GM23338 (cell line): ENCODE measurements at regions not wholly inside any gene's neighbourhood (a gene's known extent, or its start where the extent isn't known, plus 50 kb on each side); places are given as distances from the start of the nearest gene placed in this dataset.

Source experiments
- ATAC-seq: fragments of 200-7000 bp; cut with Tn5 transposase; 3 replicates; pipeline ENCODE4 v1.9.1; 2020
- DNase-seq: peaks from one replicate; pipeline ENCODE4 v3.0.0-alpha.2; 2015; ENCODE audit warnings: low spot score
- H2AFZ ChIP-seq: fragments of 200-600 bp; sonication (generic); 2 replicates; pipeline ENCODE4 v1.8.0; 2016; ENCODE audit warnings: antibody characterized with exemption, mild to moderate bottlenecking, moderate library complexity
- H3F3A ChIP-seq: fragments of 200-600 bp; sonication (generic); replicated peaks from 2 replicates; pipeline ENCODE4 v1.8.0; 2017; ENCODE audit warnings: antibody characterized with exemption, mixed run types, low read depth
- H3K27ac ChIP-seq: fragments of 200-600 bp; sonication (generic); 2 replicates; pipeline ENCODE4 v1.6.1; 2016; ENCODE audit warnings: low read depth
- H3K27me3 ChIP-seq: fragments of 200-600 bp; sonication (generic); 2 replicates; pipeline ENCODE4 v1.8.0; 2016; ENCODE audit warnings: mild to moderate bottlenecking, mixed run types, moderate library complexity; ENCODE audit not compliant: insufficient read depth
- H3K36me3 ChIP-seq: fragments of 200-600 bp; sonication (generic); 2 replicates; pipeline ENCODE4 v1.8.0; 2016; ENCODE audit warnings: mild to moderate bottlenecking; ENCODE audit not compliant: insufficient read depth
- H3K4me1 ChIP-seq: fragments of 200-600 bp; sonication (generic); 2 replicates; pipeline ENCODE4 v1.8.0; 2016; ENCODE audit warnings: mild to moderate bottlenecking, moderate library complexity; ENCODE audit not compliant: insufficient read depth
- H3K4me2 ChIP-seq: fragments of 200-600 bp; sonication (generic); 2 replicates; pipeline ENCODE4 v1.7.1; 2017; ENCODE audit warnings: mixed run types
- H3K4me3 ChIP-seq: fragments of 200-600 bp; sonication (generic); 2 replicates; pipeline ENCODE4 v1.6.1; 2016; ENCODE audit warnings: mixed run types
- H3K79me2 ChIP-seq: fragments of 200-600 bp; sonication (generic); replicated peaks from 2 replicates; pipeline ENCODE4 v1.8.0; 2017; ENCODE audit warnings: mild to moderate bottlenecking; ENCODE audit not compliant: insufficient read depth
- H3K9me2 ChIP-seq: fragments of 200-600 bp; sonication (generic); 2 replicates; pipeline ENCODE4 v1.8.0; 2017; ENCODE audit not compliant: insufficient read depth
- H4K20me1 ChIP-seq: fragments of 200-600 bp; sonication (generic); replicated peaks from 2 replicates; pipeline ENCODE4 v1.8.0; 2017; ENCODE audit warnings: mild to moderate bottlenecking; ENCODE audit not compliant: insufficient read depth
- H3K27ac Mint-ChIP-seq: 2 replicates; pipeline ENCODE4 v1.8.0; 2020; ENCODE audit warnings: inconsistent platforms, mild to moderate bottlenecking, moderate library complexity, mixed read lengths
- H3K27me3 Mint-ChIP-seq: 3 replicates; pipeline ENCODE4 v1.8.0; 2022; ENCODE audit warnings: low read depth, mild to moderate bottlenecking, moderate library complexity, mixed read lengths, inconsistent platforms; ENCODE audit not compliant: insufficient read depth, poor library complexity
- H3K36me3 Mint-ChIP-seq: 3 replicates; pipeline ENCODE4 v1.8.0; 2021; ENCODE audit warnings: low read depth, mild to moderate bottlenecking, inconsistent platforms, moderate library complexity, mixed read lengths
- H3K4me1 Mint-ChIP-seq: 3 replicates; pipeline ENCODE4 v1.8.0; 2020; ENCODE audit warnings: mild to moderate bottlenecking, inconsistent platforms, mixed read lengths
- H3K4me3 Mint-ChIP-seq: 3 replicates; pipeline ENCODE4 v1.8.0; 2021; ENCODE audit warnings: moderate library complexity, mild to moderate bottlenecking, inconsistent platforms, mixed read lengths
- H3K9me3 Mint-ChIP-seq: 3 replicates; pipeline ENCODE4 v1.8.0; 2020; ENCODE audit warnings: moderate library complexity, mild to moderate bottlenecking, inconsistent platforms, mixed read lengths
- CREB1 ChIP-seq: fragments of 250-450 bp; sonication (Bioruptor Pico); IDR thresholded peaks from 2 replicates; pipeline ENCODE4 v1.5.0; 2020; ENCODE audit warnings: low read depth, mild to moderate bottlenecking, moderate library complexity
- EZH2 ChIP-seq: fragments of 200-600 bp; sonication (generic); IDR thresholded peaks from one replicate; pipeline ENCODE4 v1.8.0; 2017; ENCODE audit warnings: antibody characterized with exemption, mild to moderate bottlenecking, low read depth; ENCODE audit not compliant: unreplicated experiment
- JUNB ChIP-seq: IDR thresholded peaks from one replicate; pipeline ENCODE4 v1.6.1; 2016; ENCODE audit warnings: antibody characterized with exemption; ENCODE audit not compliant: unreplicated experiment
- STAT1 ChIP-seq: IDR thresholded peaks from one replicate; pipeline ENCODE4 v1.6.1; 2016; ENCODE audit warnings: antibody characterized with exemption; ENCODE audit not compliant: unreplicated experiment
- ZNF462 ChIP-seq: fragments of 250-450 bp; sonication (Bioruptor Pico); IDR thresholded peaks from 2 replicates; pipeline ENCODE4 v1.5.0; 2020; ENCODE audit warnings: mild to moderate bottlenecking, moderate library complexity
- TF ChIP-seq, protein P1 (sequence below): IDR thresholded peaks from 2 replicates; pipeline ENCODE4 v1.6.1; 2016; ENCODE audit warnings: antibody characterized with exemption
- TF ChIP-seq, protein P2 (sequence below), 2 experiments: fragments of 200-600 bp in 1 of 2; sonication (generic) in 1 of 2; conservative IDR thresholded peaks; 2 replicates each; pipeline versions ENCODE4 v1.5.1 to v1.6.1; 2016 to 2017; ENCODE audit warnings: antibody characterized with exemption in 2 of 2, low read depth in 2 of 2, mild to moderate bottlenecking in 2 of 2, moderate library complexity in 1 of 2

- Histone ChIP-seq H2AFZ (no peak overlapping the region), H3K4me3 (no peak overlapping the region), H3K4me1 (peaks cover 18% of the 10 kb centered on the region), H3K9me2 (no peaks in the 10 kb centered on the region; the same call in 1 of the 2 replicates), H3K27me3 (no peaks in the 10 kb centered on the region), H3F3A (0 out of 2 replicates have a peak, but pooled peaks cover 2% of the 10 kb centered on the region), H3K79me2 (no peaks in the 10 kb centered on the region), H3K36me3 (no peaks in the 10 kb centered on the region), H3K27ac (no peak overlapping the region), H4K20me1 (no peaks in the 10 kb centered on the region), H3K4me2 (no peak overlapping the region)
- no peaks in the 10 kb centered on the region; the same call in 1 of the 3 replicates for H3K9me3 Mint-ChIP-seq
- TF ChIP-seq, protein P1, sequence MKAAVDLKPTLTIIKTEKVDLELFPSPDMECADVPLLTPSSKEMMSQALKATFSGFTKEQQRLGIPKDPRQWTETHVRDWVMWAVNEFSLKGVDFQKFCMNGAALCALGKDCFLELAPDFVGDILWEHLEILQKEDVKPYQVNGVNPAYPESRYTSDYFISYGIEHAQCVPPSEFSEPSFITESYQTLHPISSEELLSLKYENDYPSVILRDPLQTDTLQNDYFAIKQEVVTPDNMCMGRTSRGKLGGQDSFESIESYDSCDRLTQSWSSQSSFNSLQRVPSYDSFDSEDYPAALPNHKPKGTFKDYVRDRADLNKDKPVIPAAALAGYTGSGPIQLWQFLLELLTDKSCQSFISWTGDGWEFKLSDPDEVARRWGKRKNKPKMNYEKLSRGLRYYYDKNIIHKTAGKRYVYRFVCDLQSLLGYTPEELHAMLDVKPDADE: no peak
- TF ChIP-seq CREB1 (CRISPR knock-in tag) (no peak), ZNF462 (CRISPR knock-in tag) (no peak), EZH2 (no peak), JUNB (no peak), STAT1 (no peak)
- TF ChIP-seq, protein P2, sequence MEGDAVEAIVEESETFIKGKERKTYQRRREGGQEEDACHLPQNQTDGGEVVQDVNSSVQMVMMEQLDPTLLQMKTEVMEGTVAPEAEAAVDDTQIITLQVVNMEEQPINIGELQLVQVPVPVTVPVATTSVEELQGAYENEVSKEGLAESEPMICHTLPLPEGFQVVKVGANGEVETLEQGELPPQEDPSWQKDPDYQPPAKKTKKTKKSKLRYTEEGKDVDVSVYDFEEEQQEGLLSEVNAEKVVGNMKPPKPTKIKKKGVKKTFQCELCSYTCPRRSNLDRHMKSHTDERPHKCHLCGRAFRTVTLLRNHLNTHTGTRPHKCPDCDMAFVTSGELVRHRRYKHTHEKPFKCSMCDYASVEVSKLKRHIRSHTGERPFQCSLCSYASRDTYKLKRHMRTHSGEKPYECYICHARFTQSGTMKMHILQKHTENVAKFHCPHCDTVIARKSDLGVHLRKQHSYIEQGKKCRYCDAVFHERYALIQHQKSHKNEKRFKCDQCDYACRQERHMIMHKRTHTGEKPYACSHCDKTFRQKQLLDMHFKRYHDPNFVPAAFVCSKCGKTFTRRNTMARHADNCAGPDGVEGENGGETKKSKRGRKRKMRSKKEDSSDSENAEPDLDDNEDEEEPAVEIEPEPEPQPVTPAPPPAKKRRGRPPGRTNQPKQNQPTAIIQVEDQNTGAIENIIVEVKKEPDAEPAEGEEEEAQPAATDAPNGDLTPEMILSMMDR (conservative IDR thresholded peaks at IDR 0.05; ENCODE audit: low read depth in 2 of 2): no peak
- ATAC-seq (no peak), DNase-seq (no peak)
- H3K27ac Mint-ChIP-seq: no peak overlapping the region
- H3K27me3 Mint-ChIP-seq: no peaks in the 10 kb centered on the region
- H3K36me3 Mint-ChIP-seq: no peaks in the 10 kb centered on the region; the same call in 2 of the 3 replicates
- H3K4me1 Mint-ChIP-seq: peaks cover 19% of the 10 kb centered on the region
- no peak overlapping the region for H3K4me3 Mint-ChIP-seq
Observed at GRCh38 chr16:19967963-19968362, 83.3 kb upstream of the GPRC5B start.
